H9 (cell line): ENCODE measurements at regions not wholly inside any gene's neighbourhood (a gene's known extent, or its start where the extent isn't known, plus 50 kb on each side); places are given as distances from the start of the nearest gene placed in this dataset.

Experiments used
- DNase-seq: peaks from one replicate; pipeline ENCODE4 v3.0.0-alpha.2; 2017
- H2AFZ ChIP-seq: one replicate; pipeline ENCODE4 v1.6.1; 2013; ENCODE audit warnings: mild to moderate bottlenecking, low read length, control low read depth, moderate library complexity
- H2AK5ac ChIP-seq: 2 replicates; pipeline ENCODE4 v1.6.1; 2013; ENCODE audit warnings: low read length, control low read depth, mixed read lengths; ENCODE audit not compliant: insufficient read length
- H2BK120ac ChIP-seq: one replicate; pipeline ENCODE4 v1.6.1; 2013; ENCODE audit warnings: low read depth, mild to moderate bottlenecking, low read length, control low read depth, inconsistent platforms; ENCODE audit not compliant: poor library complexity, severe bottlenecking
- H2BK12ac ChIP-seq: 2 replicates; pipeline ENCODE4 v1.6.1; 2013; ENCODE audit warnings: low read length, control low read depth, mixed read lengths, low read depth; ENCODE audit not compliant: insufficient read length
- H2BK15ac ChIP-seq: 2 replicates; pipeline ENCODE4 v1.6.1; 2013; ENCODE audit warnings: low read depth, low read length, control low read depth
- H2BK20ac ChIP-seq: one replicate; pipeline ENCODE4 v1.6.1; 2013; ENCODE audit warnings: low read depth, mild to moderate bottlenecking, low read length, control low read depth, inconsistent platforms; ENCODE audit not compliant: poor library complexity, severe bottlenecking
- H2BK5ac ChIP-seq: 2 replicates; pipeline ENCODE4 v1.6.1; 2013; ENCODE audit warnings: low read length, control low read depth, mixed read lengths; ENCODE audit not compliant: insufficient read length
- H3K14ac ChIP-seq: 2 replicates; pipeline ENCODE4 v1.6.1; 2013; ENCODE audit warnings: low read length, control low read depth; ENCODE audit not compliant: insufficient read depth
- H3K18ac ChIP-seq: 2 replicates; pipeline ENCODE4 v1.6.1; 2013; ENCODE audit warnings: low read depth, mild to moderate bottlenecking, mixed read lengths, low read length, control low read depth; ENCODE audit not compliant: insufficient read length
- H3K23ac ChIP-seq: 2 replicates; pipeline ENCODE4 v1.6.1; 2013; ENCODE audit warnings: low read length, control low read depth, mixed read lengths, low read depth; ENCODE audit not compliant: insufficient read length
- H3K23me2 ChIP-seq: 2 replicates; pipeline ENCODE4 v1.6.1; 2013; ENCODE audit warnings: low read depth, mild to moderate bottlenecking, mixed read lengths, low read length, control low read depth; ENCODE audit not compliant: insufficient read length, poor library complexity, severe bottlenecking
- H3K27ac ChIP-seq: 2 replicates; pipeline ENCODE4 v1.5.1; 2013; ENCODE audit warnings: low read length, control low read depth, mixed read lengths, low read depth; ENCODE audit not compliant: insufficient read length
- H3K27me3 ChIP-seq: 2 replicates; pipeline ENCODE4 v1.6.1; 2013; ENCODE audit warnings: low read length, control low read depth, inconsistent platforms; ENCODE audit not compliant: insufficient read depth
- H3K4ac ChIP-seq: 2 replicates; pipeline ENCODE4 v1.6.1; 2013; ENCODE audit warnings: low read depth, mild to moderate bottlenecking, control low read depth, inconsistent platforms, low read length, moderate library complexity
- H3K4me1 ChIP-seq: 2 replicates; pipeline ENCODE4 v1.6.1; 2013; ENCODE audit warnings: low read length, control low read depth, inconsistent platforms; ENCODE audit not compliant: insufficient read depth
- H3K4me2 ChIP-seq: 2 replicates; pipeline ENCODE4 v1.6.1; 2013; ENCODE audit warnings: low read length, control low read depth, mixed read lengths; ENCODE audit not compliant: insufficient read length, insufficient read depth
- H3K56ac ChIP-seq: 2 replicates; pipeline ENCODE4 v1.6.1; 2013; ENCODE audit warnings: low read depth, mild to moderate bottlenecking, mixed read lengths, low read length, control low read depth; ENCODE audit not compliant: insufficient read length
- H3K79me1 ChIP-seq: 2 replicates; pipeline ENCODE4 v1.6.1; 2013; ENCODE audit warnings: low read depth, mild to moderate bottlenecking, moderate library complexity, low read length, control low read depth, inconsistent platforms; ENCODE audit not compliant: insufficient read depth, poor library complexity, severe bottlenecking
- H3K79me2 ChIP-seq: 2 replicates; pipeline ENCODE4 v1.6.1; 2013; ENCODE audit warnings: low read length, control low read depth, inconsistent platforms; ENCODE audit not compliant: insufficient read depth
- H3K9ac ChIP-seq: 2 replicates; pipeline ENCODE4 v1.6.1; 2013; ENCODE audit warnings: low read length, control low read depth, mixed read lengths; ENCODE audit not compliant: insufficient read length; ENCODE audit errors: extremely low read depth
- H3K9me3 ChIP-seq: one replicate; pipeline ENCODE4 v1.6.1; 2013; ENCODE audit warnings: low read depth, low read length, inconsistent platforms; ENCODE audit not compliant: control insufficient read depth
- H3T11ph ChIP-seq: one replicate; pipeline ENCODE4 v1.6.1; 2013; ENCODE audit warnings: mild to moderate bottlenecking, low read length, control low read depth, inconsistent platforms
- H4K20me1 ChIP-seq: one replicate; pipeline ENCODE4 v1.6.1; 2013; ENCODE audit not compliant: control insufficient read depth, insufficient read length, insufficient read depth
- H4K5ac ChIP-seq: 2 replicates; pipeline ENCODE4 v1.6.1; 2013; ENCODE audit warnings: low read depth, mild to moderate bottlenecking, mixed read lengths, low read length, control low read depth; ENCODE audit not compliant: insufficient read length
- H4K8ac ChIP-seq: replicated peaks from 2 replicates; pipeline ENCODE4 v1.6.1; 2013; ENCODE audit warnings: low read length, control low read depth, mixed read lengths, low read depth; ENCODE audit not compliant: insufficient read length
- H4K91ac ChIP-seq: 2 replicates; pipeline ENCODE4 v1.6.1; 2013; ENCODE audit warnings: low read depth, mild to moderate bottlenecking, moderate library complexity, mixed read lengths, low read length, control low read depth; ENCODE audit not compliant: insufficient read length
- H3K27ac Mint-ChIP-seq, 3 experiments: 2 replicates in 2 of 3; 3 replicates in 1 of 3; pipeline ENCODE4 v1.8.0; 2020 to 2021; ENCODE audit warnings: mixed read lengths in 3 of 3, mild to moderate bottlenecking in 1 of 3, moderate library complexity in 1 of 3
- H3K27me3 Mint-ChIP-seq: 2 replicates; pipeline ENCODE4 v1.8.0; 2021; ENCODE audit warnings: low read depth, mild to moderate bottlenecking, moderate library complexity, mixed read lengths
- H3K36me3 Mint-ChIP-seq, 3 experiments: 2 replicates in 2 of 3; 3 replicates in 1 of 3; pipeline ENCODE4 v1.8.0; 2020 to 2021; ENCODE audit warnings: low read depth in 3 of 3, mixed read lengths in 3 of 3; ENCODE audit not compliant: insufficient read depth in 1 of 3
- H3K4me1 Mint-ChIP-seq, 2 experiments: 2 replicates each; pipeline ENCODE4 v1.8.0; 2020; ENCODE audit warnings: mixed read lengths in 2 of 2
- H3K4me3 Mint-ChIP-seq, 2 experiments: 2 replicates in 1 of 2; 3 replicates in 1 of 2; pipeline ENCODE4 v1.8.0; 2020 to 2021; ENCODE audit warnings: mild to moderate bottlenecking in 2 of 2, mixed read lengths in 2 of 2, moderate library complexity in 1 of 2
- H3K9me3 Mint-ChIP-seq, 2 experiments: 2 replicates in 1 of 2; 3 replicates in 1 of 2; pipeline ENCODE4 v1.8.0; 2020; ENCODE audit warnings: mild to moderate bottlenecking in 2 of 2, mixed read lengths in 2 of 2, moderate library complexity in 1 of 2
- CTCF ChIP-seq: fragments of 200-600 bp; sonication (generic); conservative IDR thresholded peaks from 3 replicates; pipeline ENCODE4 v1.8.0; 2021; ENCODE audit warnings: antibody characterized with exemption, mild to moderate bottlenecking
- WGBS: extraction: QIAGEN DNeasy Blood & Tissue Kit; methylation state at CpG from one replicate; pipeline ENCODE4 v1.1.7; 2013; ENCODE audit warnings: missing lambda C conversion rate, low lambda C conversion rate, mixed read lengths; ENCODE audit not compliant: insufficient read length; ENCODE audit errors: extremely low coverage; 5-methylcytosine and 5-hydroxymethylcytosine counted together

- Histone ChIP-seq H2BK15ac (no peak overlapping the region), H3K4ac (peak overlapping the region; percentile 66; the same call in 1 of the 2 replicates), H3K79me1 (no peaks in the 10 kb centered on the region), H2BK20ac (no peak overlapping the region), H3K27me3 (no peaks in the 10 kb centered on the region), H3K9ac (no peak overlapping the region), H3K4me1 (peaks cover 9% of the 10 kb centered on the region), H3K27ac (no peak overlapping the region), H3K23ac (no peak overlapping the region), H2BK5ac (no peak overlapping the region), H2AFZ (peak overlapping the region; percentile 78), H3T11ph (peak overlapping the region; percentile 6), H3K79me2 (no peaks in the 10 kb centered on the region), H4K5ac (peak overlapping the region; percentile 78), H3K56ac (no peak overlapping the region), H4K20me1 (no peaks in the 10 kb centered on the region), H3K4me2 (peak overlapping the region; percentile 18), H3K14ac (peak overlapping the region; percentile 95), H3K18ac (peak overlapping the region; percentile 93), H2AK5ac (no peak overlapping the region), H3K23me2 (no peaks in the 10 kb centered on the region), H4K91ac (peak overlapping the region; percentile 91), H2BK120ac (peak overlapping the region; percentile 50), H4K8ac (no peak overlapping the region), H3K9me3 (no peaks in the 10 kb centered on the region), H2BK12ac (peak overlapping the region; percentile 96)
- Mint-ChIP-seq H3K4me1 (peaks cover 14 to 24% of the 10 kb centered on the region in 2 experiments), H3K4me3 (peak overlapping the region in 1 of 2 experiments; percentile 37; a peak in 2 of 5 replicates), H3K36me3 (peaks cover 2 to 20% (median 6%) of the 10 kb centered on the region in 3 experiments; a peak in 4 of 7 replicates), H3K9me3 (peaks cover 4 to 12% of the 10 kb centered on the region in 2 experiments; a peak in 2 of 5 replicates), H3K27ac (peak overlapping the region in 2 of 3 experiments; percentile 46 to 87; a peak in 3 of 7 replicates), H3K27me3 (peaks cover 7% of the 10 kb centered on the region)
- no CpG with 5 or more reads among the region's 8 CpGs for WGBS
- DNase-seq: no peak
- no peak for TF ChIP-seq CTCF
These were observed 90.3 kb upstream of the CDK6 start for GRCh38 chr7:92926697-92927044.
